Peyer's patch (tissue), 4 donors: ENCODE measurements at regions not wholly inside any gene's neighbourhood (a gene's known extent, or its start where the extent isn't known, plus 50 kb on each side); places are given as distances from the start of the nearest gene placed in this dataset.

Source experiments
- DNase-seq, 3 donors: peaks; one replicate each; pipeline ENCODE4 v3.0.0-alpha.2; 2017 to 2019
- H3K27ac ChIP-seq, 4 donors: fragments of 200-600 bp; sonication (generic); one replicate each; pipeline ENCODE4 v1.5.1; 2016 to 2019
- H3K27me3 ChIP-seq, 2 donors: fragments of 200-600 bp; sonication (generic); one replicate each; pipeline ENCODE4 v1.5.1; 2019
- H3K36me3 ChIP-seq, 3 donors: fragments of 200-600 bp; sonication (generic); one replicate each; pipeline ENCODE4 v1.5.1; 2016 to 2019
- H3K4me1 ChIP-seq, 4 donors: fragments of 200-600 bp; sonication (generic); one replicate each; pipeline ENCODE4 v1.5.1; 2016 to 2019
- H3K4me3 ChIP-seq, 4 donors: fragments of 200-600 bp; sonication (generic); 1 replicate in 3 of 4; 2 replicates in 1 of 4; pipeline ENCODE4 v1.5.1; 2016 to 2019; ENCODE audit warnings: mild to moderate bottlenecking in 1 of 4
- H3K9me3 ChIP-seq, 4 donors: fragments of 200-600 bp; sonication (generic); one replicate each; pipeline ENCODE4 v1.5.1; 2016 to 2019; ENCODE audit warnings: mild to moderate bottlenecking in 1 of 4
- CTCF ChIP-seq, 6 experiments: fragments of 450-650 bp in 4 of 6; fragments of 200-600 bp in 2 of 6; sonication (generic) in 1 of 6; IDR thresholded peaks; one replicate each; pipeline ENCODE4 v1.5.1; 2017 to 2019; ENCODE audit warnings: antibody characterized with exemption in 6 of 6, mild to moderate bottlenecking in 3 of 6, moderate library complexity in 1 of 6
- POLR2A ChIP-seq, 2 donors: fragments of 450-650 bp; IDR thresholded peaks; one replicate each; pipeline ENCODE4 v1.5.1; 2017; ENCODE audit warnings: antibody characterized with exemption in 2 of 2, mild to moderate bottlenecking in 2 of 2, moderate library complexity in 2 of 2

- Histone ChIP-seq H3K4me1 (no peaks in the 10 kb centered on the region), H3K27me3 (no peaks in the 10 kb centered on the region), H3K9me3 (no peaks in the 10 kb centered on the region), H3K4me3 (no peak overlapping the region), H3K27ac (no peak overlapping the region), H3K36me3 (no peaks in the 10 kb centered on the region)
- TF ChIP-seq CTCF (IDR thresholded peaks at IDR 0.05) (no peak), POLR2A (IDR thresholded peaks at IDR 0.05) (no peak)
- DNase-seq = no peak
These were observed 148.7 kb upstream of the PCGF5 start for GRCh38 chr10:91071786-91072185.

GRCh38 chr10:91073286-91073979, 147.0 kb upstream of the PCGF5 start:
- H3K36me3 ChIP-seq = no peaks in the 10 kb centered on the region
- DNase-seq = no peak
- TF ChIP-seq CTCF (IDR thresholded peaks at IDR 0.05) = no peak
- no peak for TF ChIP-seq POLR2A (IDR thresholded peaks at IDR 0.05)
- H3K27me3 ChIP-seq = no peaks in the 10 kb centered on the region
- no peaks in the 10 kb centered on the region for H3K9me3 ChIP-seq
- peaks cover 0 to 10% (median 0%) of the 10 kb centered on the region in 4 donors for H3K4me1 ChIP-seq
- H3K4me3 ChIP-seq = no peak overlapping the region
- no peak overlapping the region for H3K27ac ChIP-seq

GRCh38 chr10:91076991-91077548, 143.4 kb upstream of the PCGF5 start:
- Histone ChIP-seq H3K4me1 (peaks cover 0 to 10% (median 0%) of the 10 kb centered on the region in 4 donors), H3K9me3 (no peaks in the 10 kb centered on the region), H3K36me3 (no peaks in the 10 kb centered on the region), H3K27me3 (no peaks in the 10 kb centered on the region), H3K4me3 (peak overlapping the region in 1 of 4 donors; percentile 11), H3K27ac (peak overlapping the region in 1 of 4 donors; percentile 3)
- no peak for DNase-seq
- no peak for TF ChIP-seq CTCF (IDR thresholded peaks at IDR 0.05)
- no peak for TF ChIP-seq POLR2A (IDR thresholded peaks at IDR 0.05)

GRCh38 chr10:91077549-91078071, 142.9 kb upstream of the PCGF5 start:
- peaks cover 0 to 10% (median 0%) of the 10 kb centered on the region in 4 donors for H3K4me1 ChIP-seq
- H3K9me3 ChIP-seq = no peaks in the 10 kb centered on the region
- no peaks in the 10 kb centered on the region for H3K27me3 ChIP-seq
- peak overlapping the region in 1 of 4 donors; percentile 11 for H3K4me3 ChIP-seq
- DNase-seq = peak in 2 of 3 donors; percentile 71 to 74
- no peaks in the 10 kb centered on the region for H3K36me3 ChIP-seq
- TF ChIP-seq POLR2A (IDR thresholded peaks at IDR 0.05) (no peak), CTCF (IDR thresholded peaks at IDR 0.05) (no peak)
- peak overlapping the region in 1 of 4 donors; percentile 3 for H3K27ac ChIP-seq

- no peaks in the 10 kb centered on the region for H3K36me3 ChIP-seq
- no peak overlapping the region for H3K4me3 ChIP-seq
- no peak overlapping the region for H3K27ac ChIP-seq
- H3K27me3 ChIP-seq = no peaks in the 10 kb centered on the region
- DNase-seq = no peak
- peaks cover 0 to 10% (median 0%) of the 10 kb centered on the region in 4 donors for H3K4me1 ChIP-seq
- TF ChIP-seq POLR2A (IDR thresholded peaks at IDR 0.05) (no peak), CTCF (IDR thresholded peaks at IDR 0.05) (no peak)
- H3K9me3 ChIP-seq = no peaks in the 10 kb centered on the region
These were observed 139.7 kb upstream of the PCGF5 start for GRCh38 chr10:91080776-91081175.
